SIG-M5 treated with dmso at 0.1 percent for 504 hours (cell line): ENCODE measurements at regions not wholly inside any gene's neighbourhood (a gene's known extent, or its start where the extent isn't known, plus 50 kb on each side); places are given as distances from the start of the nearest gene placed in this dataset.

Source experiments
- DNase-seq: peaks from one replicate; lab custom pipeline; 2025; ENCODE audit not compliant: unreplicated experiment; lab: John Stamatoyannopoulos, UW

- no peak for DNase-seq
Observed at GRCh38 chr13:30359991-30360390, 52.6 kb upstream of the KATNAL1 start.

GRCh38 chr13:30360586-30360985 lies 53.2 kb upstream of the KATNAL1 start:
- DNase-seq = no peak

- DNase-seq = no peak
Observed at GRCh38 chr13:30362005-30362788, 54.8 kb upstream of the KATNAL1 start.

- DNase-seq = no peak
Observed at GRCh38 chr13:30362869-30363268, 55.5 kb upstream of the KATNAL1 start.

- DNase-seq = no peak
Observed at GRCh38 chr13:30363725-30364124, 56.4 kb upstream of the KATNAL1 start.

GRCh38 chr13:30364133-30364532 lies 56.8 kb upstream of the KATNAL1 start:
- DNase-seq = no peak

GRCh38 chr13:30364876-30365275 lies 57.4 kb upstream of the UBE2L5 start:
- no peak for DNase-seq

GRCh38 chr13:30366088-30366487 lies 56.2 kb upstream of the UBE2L5 start:
- DNase-seq = peak; percentile 17

- no peak for DNase-seq
Observed at GRCh38 chr13:30367296-30367695, 55.0 kb upstream of the UBE2L5 start.

- no peak for DNase-seq
Observed at GRCh38 chr13:30370146-30370545, 52.1 kb upstream of the UBE2L5 start.

- no peak for DNase-seq
Observed at GRCh38 chr13:30370916-30371521, 51.3 kb upstream of the UBE2L5 start.

- DNase-seq = peak; percentile 78
Observed at GRCh38 chr13:30371649-30372265, 50.5 kb upstream of the UBE2L5 start.
